ENCODE measurements at regions not wholly inside any gene's neighbourhood (a gene's known extent, or its start where the extent isn't known, plus 50 kb on each side); places are given as distances from the start of the nearest gene placed in this dataset.

- no peak for DNase-seq (ENCODE audit: low read depth in 2 of 2)
These were observed 659.2 kb upstream of the PLXNA2 start for GRCh38 chr1:208903251-208903905.

GRCh38 chr1:208907790-208908189 lies 663.6 kb upstream of the PLXNA2 start:
- DNase-seq (ENCODE audit: low read depth in 2 of 2), result no peak

- no peak for DNase-seq (ENCODE audit: low read depth in 2 of 2)
These were observed 665.1 kb upstream of the PLXNA2 start for GRCh38 chr1:208909011-208909984.

GRCh38 chr1:208910161-208910560 lies 666.0 kb upstream of the PLXNA2 start:
- DNase-seq (ENCODE audit: low read depth in 2 of 2), result no peak

GRCh38 chr1:208917281-208917680 lies 666.2 kb upstream of the CAMK1G start:
- no peak for DNase-seq (ENCODE audit: low read depth in 2 of 2)

- no peak for DNase-seq (ENCODE audit: low read depth in 2 of 2)
These were observed 665.8 kb upstream of the CAMK1G start for GRCh38 chr1:208917723-208918122.

- no peak for DNase-seq (ENCODE audit: low read depth in 2 of 2)
These were observed 665.4 kb upstream of the CAMK1G start for GRCh38 chr1:208918160-208918559.

- no peak for DNase-seq (ENCODE audit: low read depth in 2 of 2)
These were observed 664.1 kb upstream of the CAMK1G start for GRCh38 chr1:208919371-208919770.

- DNase-seq (ENCODE audit: low read depth in 2 of 2), result no peak
These were observed 662.3 kb upstream of the CAMK1G start for GRCh38 chr1:208921259-208921658.

GRCh38 chr1:208923456-208923855 lies 660.1 kb upstream of the CAMK1G start:
- no peak for DNase-seq (ENCODE audit: low read depth in 2 of 2)

- no peak for DNase-seq (ENCODE audit: low read depth in 2 of 2)
These were observed 659.4 kb upstream of the CAMK1G start for GRCh38 chr1:208923946-208924720.

- no peak for DNase-seq (ENCODE audit: low read depth in 2 of 2)
These were observed 658.6 kb upstream of the CAMK1G start for GRCh38 chr1:208924928-208925327.

GRCh38 chr1:208928349-208929010 lies 655.0 kb upstream of the CAMK1G start:
- DNase-seq (ENCODE audit: low read depth in 2 of 2), result no peak

- DNase-seq (ENCODE audit: low read depth in 2 of 2), result no peak
These were observed 653.9 kb upstream of the CAMK1G start for GRCh38 chr1:208929575-208929974.

GRCh38 chr1:208931936-208932335 lies 651.6 kb upstream of the CAMK1G start:
- no peak for DNase-seq (ENCODE audit: low read depth in 2 of 2)

- DNase-seq (ENCODE audit: low read depth in 2 of 2), result no peak
These were observed 649.5 kb upstream of the CAMK1G start for GRCh38 chr1:208933984-208934525.

GRCh38 chr1:208934933-208935332 lies 648.6 kb upstream of the CAMK1G start:
- no peak for DNase-seq (ENCODE audit: low read depth in 2 of 2)

- DNase-seq (ENCODE audit: low read depth in 2 of 2), result no peak
These were observed 647.9 kb upstream of the CAMK1G start for GRCh38 chr1:208935517-208936187.

- DNase-seq (ENCODE audit: low read depth in 2 of 2), result no peak
These were observed 643.9 kb upstream of the CAMK1G start for GRCh38 chr1:208939537-208940085.

- no peak for DNase-seq (ENCODE audit: low read depth in 2 of 2)
These were observed 641.0 kb upstream of the CAMK1G start for GRCh38 chr1:208942394-208943130.

Data from stimulated activated CD8-positive, alpha-beta memory T cell treated with anti-CD3 and anti-CD28 coated beads, Interleukin-2, amount 100 ng/mL, for 48 hours (primary cell).